Activated naive CD4-positive, alpha-beta T cell (primary cell): ENCODE measurements at regions not wholly inside any gene's neighbourhood (a gene's known extent, or its start where the extent isn't known, plus 50 kb on each side); places are given as distances from the start of the nearest gene placed in this dataset.
"Not testable (repeated sequence)": the region's sequence is repeated elsewhere in the genome, so short reads cannot be mapped to it uniquely, and the experiment has no call there.

Source experiments
- DNase-seq, 4 experiments: peaks; one replicate each; lab custom pipeline; 2025; lab: John Stamatoyannopoulos, UW

GRCh38 chr1:146715054-146715453 lies 223.1 kb upstream of the NBPF12 start:
- not testable (repeated sequence) for DNase-seq

DNA sequence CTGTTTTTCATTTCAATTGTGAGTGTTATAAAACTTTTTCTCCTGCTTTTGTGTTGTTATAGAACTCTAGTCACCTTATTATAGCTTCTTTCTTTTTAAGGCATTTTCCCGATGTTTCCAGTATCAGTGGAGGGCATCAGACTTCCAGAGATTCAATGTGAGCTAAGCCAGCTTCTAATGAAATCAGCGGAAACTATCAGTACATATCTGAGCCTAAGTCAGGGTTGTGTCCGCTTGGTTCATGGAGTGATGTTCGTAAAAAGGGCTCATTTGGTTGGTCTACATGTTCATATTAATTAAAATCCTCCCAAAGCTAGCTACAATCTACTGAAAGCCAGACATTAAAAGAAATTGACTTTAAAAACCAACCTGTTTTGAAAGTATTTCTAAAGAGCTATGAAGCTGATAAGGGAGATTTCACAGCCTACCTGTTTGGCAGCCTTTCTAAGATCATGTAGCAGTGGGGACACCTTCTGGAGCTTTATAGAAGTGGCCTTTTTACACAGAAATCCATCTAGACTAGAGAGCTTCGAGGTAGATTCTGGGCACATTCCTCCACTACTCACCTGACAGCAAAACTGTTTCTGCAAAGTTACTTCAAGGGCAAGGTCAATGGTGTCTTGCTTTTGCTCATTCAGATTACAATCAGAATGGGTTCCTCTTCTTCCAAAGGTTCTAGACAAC lies 227.1 kb upstream of the NBPF12 start:
- not testable (repeated sequence) for DNase-seq

- DNase-seq = not testable (repeated sequence)
Observed at GRCh38 chr1:146709302-146709701, 228.8 kb upstream of the NBPF12 start.

DNA sequence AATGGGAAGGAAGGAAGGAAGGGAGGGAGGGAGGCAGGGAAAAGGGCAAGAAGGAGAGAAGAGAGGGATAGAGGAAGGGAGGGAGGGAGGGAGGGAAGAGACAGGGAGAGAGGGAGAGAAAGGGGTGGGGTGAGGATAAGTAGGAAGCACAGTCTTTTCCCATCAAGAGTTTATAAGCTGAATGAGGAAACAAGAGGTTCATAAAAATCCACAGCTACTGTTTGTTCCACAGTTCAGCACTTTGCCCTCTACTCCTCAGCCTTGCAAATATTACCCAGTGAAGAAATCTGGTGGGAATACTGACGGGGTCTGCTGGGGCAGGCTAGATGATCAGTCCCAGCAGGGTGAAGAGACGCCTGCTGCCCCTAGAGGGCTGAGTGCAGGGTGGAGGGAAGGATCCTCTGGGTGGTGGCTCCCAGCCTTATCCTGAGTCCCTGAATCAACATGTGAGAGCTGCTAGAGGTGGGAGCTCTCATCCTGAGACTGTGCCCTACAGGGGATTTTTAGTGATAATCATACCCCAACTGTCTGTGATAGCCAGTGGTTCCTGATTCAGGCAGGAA lies 233.9 kb upstream of the NBPF12 start:
- DNase-seq = not testable (repeated sequence)

DNA sequence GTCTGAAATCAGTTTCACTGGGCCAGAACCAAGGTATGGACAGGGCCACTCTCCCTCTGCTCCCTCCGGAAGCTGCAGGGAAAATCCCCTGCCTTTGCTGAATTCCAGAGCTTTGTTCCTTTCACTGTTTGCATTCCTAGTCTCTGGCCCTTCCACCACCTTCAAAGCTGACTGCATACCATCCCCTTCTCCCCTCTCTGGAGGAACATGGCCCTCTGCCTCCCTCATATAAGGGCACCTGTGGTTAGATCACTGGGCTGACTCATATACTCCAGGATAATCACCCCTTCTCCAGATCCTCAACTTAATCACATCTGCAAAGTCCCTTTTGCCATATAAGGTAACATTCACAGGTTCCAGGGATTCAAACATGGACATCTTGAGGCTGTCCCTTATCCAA lies 236.8 kb upstream of the NBPF12 start:
- not testable (repeated sequence) for DNase-seq

GRCh38 chr1:146695388-146695787 lies 242.7 kb upstream of the NBPF12 start:
- not testable (repeated sequence) for DNase-seq

- not testable (repeated sequence) for DNase-seq
Observed at GRCh38 chr1:146691798-146692197, 246.3 kb upstream of the NBPF12 start.

DNA sequence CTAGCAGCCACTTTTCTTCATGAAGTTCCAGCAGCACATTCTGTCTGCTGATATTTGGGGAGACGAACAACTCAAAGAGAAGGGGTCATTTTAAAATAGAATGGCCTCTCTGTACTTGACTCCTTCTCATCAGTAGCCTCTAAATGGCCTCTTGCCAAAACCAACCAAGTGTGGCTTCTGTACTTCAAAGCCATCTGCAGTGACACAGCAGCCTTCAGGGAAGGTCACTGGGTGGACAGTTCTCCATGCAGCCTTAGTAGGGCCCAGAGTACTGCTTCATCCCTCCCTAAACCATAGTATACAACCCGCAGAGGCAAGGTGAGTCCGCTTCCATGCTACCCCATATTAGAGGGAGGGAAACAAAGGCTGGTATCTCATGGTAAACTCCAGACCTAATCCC lies 249.2 kb upstream of the NBPF12 start:
- not testable (repeated sequence) for DNase-seq

DNA sequence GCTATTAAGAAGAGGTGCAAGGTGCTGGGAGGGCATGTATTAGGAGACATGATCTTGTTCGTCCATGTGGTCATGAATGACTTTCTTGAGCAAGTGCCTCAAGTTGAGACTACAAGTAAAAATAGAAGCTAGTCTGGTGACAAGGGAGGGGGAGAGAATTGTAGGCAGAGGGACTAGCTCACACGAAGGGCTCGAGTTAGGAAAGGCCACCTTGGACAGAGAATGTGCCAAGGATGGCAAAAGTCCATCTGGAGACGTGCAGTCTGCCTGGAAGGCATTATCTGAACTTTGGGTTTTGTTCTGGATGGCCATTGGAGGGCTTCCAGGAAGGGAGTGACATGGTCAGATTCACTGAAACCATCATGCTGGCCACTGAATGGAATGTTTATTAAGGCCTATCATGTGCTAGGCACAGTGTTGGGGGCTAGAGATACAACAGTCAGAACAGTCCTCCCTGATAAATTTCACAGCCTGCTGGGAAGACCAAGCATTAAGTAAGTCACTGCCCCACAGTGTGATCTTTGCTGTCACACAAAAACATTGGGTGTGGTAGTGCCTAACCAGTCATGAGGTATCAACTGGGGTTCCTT lies 251.3 kb upstream of the NBPF12 start:
- DNase-seq = not testable (repeated sequence)

GRCh38 chr1:146683126-146683429 lies 255.0 kb upstream of the NBPF12 start:
- DNase-seq = not testable (repeated sequence)

DNA sequence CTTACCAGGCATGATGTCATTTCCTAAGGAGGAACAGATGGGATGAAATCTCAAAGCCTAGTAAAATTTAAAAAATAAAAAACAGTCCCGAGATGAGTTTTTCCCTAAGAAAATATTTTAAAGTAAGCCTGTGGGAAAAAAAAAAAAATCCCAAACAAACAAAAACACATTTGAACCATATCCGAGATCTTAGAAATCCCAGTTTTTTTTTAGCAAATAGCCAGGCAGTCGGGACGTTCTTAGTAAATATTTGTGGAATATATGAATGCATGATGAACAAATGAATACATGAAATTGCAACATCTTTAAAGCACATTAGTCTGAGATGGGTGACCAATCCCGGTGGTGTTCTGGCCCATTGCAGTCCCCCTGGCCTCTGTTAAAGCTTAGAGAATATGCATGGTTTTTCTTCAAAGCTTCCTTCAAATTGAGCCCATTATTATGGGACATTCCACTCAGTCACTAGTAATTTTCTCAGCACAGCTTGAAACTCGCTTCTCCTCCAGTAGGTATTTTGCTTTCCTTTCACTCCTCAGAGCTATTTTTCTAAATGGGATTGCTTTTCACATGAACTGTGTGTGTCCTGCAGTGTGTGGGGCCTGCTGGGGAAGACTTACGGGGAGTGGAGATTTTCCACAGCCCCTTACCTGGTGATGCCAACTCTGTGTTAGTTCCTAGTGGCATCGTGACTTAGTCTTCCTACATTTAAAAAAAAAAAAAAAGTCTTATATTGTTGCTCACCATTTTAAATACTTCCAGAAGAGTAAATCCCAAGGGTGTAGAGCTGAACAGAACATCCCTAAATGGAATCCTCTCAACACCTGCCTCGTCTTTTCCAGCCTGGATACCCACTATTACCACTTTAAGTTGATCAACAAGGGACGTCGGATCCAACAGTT lies 255.6 kb upstream of the NBPF12 start:
- not testable (repeated sequence) for DNase-seq

DNA sequence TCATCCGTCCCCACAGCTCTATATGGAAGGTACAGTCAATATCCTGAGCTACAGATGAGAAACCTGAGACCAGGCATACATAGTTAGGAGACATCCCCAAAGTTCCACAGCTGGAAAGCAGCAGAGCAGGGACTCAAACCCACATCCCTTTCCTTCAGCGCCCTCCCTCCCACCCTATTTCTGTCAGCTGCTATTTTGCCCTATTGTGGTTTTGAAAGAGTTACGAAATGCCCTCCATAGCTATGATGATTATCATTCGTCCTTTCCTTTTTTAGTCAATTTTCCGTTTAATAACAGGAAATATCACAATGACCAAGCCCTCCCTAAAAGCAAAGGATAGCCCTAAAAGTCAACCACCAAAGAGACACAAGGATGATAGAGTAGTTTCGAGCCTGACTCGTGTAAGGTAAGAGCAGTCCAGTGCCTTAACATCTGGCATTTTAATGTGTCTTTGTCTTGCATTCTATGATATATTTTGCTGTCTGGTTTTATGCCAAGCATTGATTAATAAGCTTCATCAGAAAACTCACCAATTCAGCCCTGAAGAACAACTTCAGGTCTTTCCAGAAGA lies 264.3 kb upstream of the NBPF12 start:
- DNase-seq = not testable (repeated sequence)

DNA sequence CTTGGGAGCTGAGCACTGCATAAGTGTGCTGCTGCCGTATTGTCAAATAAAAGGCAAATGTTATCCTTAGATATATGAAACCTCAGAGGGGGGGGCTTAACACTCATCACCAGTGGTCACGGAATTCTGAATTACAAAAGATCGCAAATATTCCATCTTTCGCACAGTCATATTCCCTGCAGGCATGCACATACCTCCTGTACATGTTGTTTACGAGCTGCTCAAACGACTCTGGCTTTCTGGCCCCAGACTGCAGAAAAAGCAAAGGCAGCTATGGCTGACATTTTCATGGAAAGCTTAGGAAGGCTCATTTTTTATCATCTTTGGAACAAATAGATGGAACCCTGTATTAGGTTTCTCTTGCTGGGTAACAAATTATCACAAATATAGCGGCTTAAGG lies 265.5 kb upstream of the NBPF12 start:
- DNase-seq = not testable (repeated sequence)

- DNase-seq = not testable (repeated sequence)
Observed at GRCh38 chr1:146671588-146671987, 266.5 kb upstream of the NBPF12 start.

DNA sequence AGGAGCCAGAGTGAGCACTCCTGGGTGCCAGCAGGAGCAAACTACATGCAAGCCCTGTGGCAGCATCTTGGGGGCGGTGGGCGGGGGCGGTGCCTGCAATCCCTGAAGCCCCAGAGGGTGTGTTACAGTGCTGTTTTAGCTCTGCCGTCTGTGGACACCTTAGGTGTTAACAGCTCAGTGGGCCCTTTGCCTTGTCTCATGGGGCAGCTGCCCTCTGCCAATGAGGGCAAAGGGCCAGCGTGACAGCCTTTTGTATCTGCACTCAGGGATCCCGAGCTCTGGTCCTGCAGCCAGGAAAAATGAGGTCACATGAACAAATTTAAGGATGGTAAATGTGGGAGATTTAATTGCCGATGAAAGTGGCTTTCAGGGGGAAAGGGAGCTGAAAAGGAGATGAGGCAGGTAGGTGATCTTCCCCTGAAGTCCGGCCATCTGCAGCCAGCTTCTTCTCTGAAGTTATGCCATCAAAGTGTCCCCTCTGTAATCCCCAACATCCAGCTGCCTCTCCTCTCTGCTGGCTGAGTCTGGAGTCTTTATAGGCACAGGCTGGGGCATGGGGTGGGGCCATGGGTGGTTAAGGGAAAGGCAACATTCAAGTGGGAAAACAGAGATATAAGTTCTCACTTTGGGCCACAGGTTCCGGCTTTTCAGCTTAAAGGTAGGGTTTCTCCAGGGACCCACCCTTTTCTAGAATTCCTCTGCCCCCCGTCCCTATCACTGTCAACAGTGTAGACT lies 267.1 kb upstream of the NBPF12 start:
- DNase-seq = not testable (repeated sequence)

GRCh38 chr1:146666275-146666674 lies 271.8 kb upstream of the NBPF12 start:
- DNase-seq = not testable (repeated sequence)

DNA sequence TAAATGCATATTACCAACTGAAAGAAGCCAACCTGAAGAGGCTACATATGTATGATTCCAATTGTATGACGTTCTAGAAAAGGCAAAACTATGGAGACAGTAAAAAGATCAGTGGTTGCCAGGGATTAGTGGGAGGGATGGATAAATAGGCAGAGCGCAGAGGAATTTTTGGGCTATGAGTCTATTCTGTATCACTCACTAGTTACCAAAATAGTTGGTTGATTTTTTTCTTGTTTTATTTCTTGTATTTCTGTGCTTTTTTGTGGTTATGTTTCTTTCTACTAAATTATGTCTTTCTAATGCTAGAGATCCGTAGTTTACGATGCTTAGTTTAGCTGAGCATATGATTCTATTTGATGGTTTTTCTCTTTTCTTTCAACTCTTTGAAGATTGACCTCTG lies 277.9 kb upstream of the NBPF12 start:
- DNase-seq = not testable (repeated sequence)

- not testable (repeated sequence) for DNase-seq
Observed at GRCh38 chr1:146656356-146657060, 281.6 kb upstream of the NBPF12 start.

- DNase-seq = not testable (repeated sequence)
Observed at GRCh38 chr1:146654763-146655162, 283.4 kb upstream of the NBPF12 start.

- DNase-seq = not testable (repeated sequence)
Observed at GRCh38 chr1:146645978-146646604, 292.0 kb upstream of the NBPF12 start.
